SK-N-SH (cell line): ENCODE measurements at regions not wholly inside any gene's neighbourhood (a gene's known extent, or its start where the extent isn't known, plus 50 kb on each side); places are given as distances from the start of the nearest gene placed in this dataset.

ENCODE experiments used
- CTCF ChIA-PET: fragments of 300-600, 350-600 bp; formaldehyde crosslinking; extraction: SDS; loops from one replicate; lab custom pipeline; 2021; lab: Yijun Ruan, JAX
- POLR2A ChIA-PET: fragments of 350-600 bp; sonication (Branson Sonifier 250); formaldehyde crosslinking; extraction: SDS; loops from one replicate; lab custom pipeline; 2020; ENCODE audit warnings: antibody characterized with exemption, inconsistent platforms; lab: Yijun Ruan, JAX
- DNase-seq: peaks from one replicate; pipeline ENCODE4 v3.0.0; 2012
- H2AFZ ChIP-seq: fragments of 200-600 bp; sonication (generic); 2 replicates; pipeline ENCODE4 v1.8.1; 2016; ENCODE audit warnings: antibody characterized with exemption, mild to moderate bottlenecking, low read depth
- H3F3A ChIP-seq: fragments of 200-600 bp; sonication (generic); replicated peaks from 2 replicates; pipeline ENCODE3; 2016; ENCODE audit warnings: antibody characterized with exemption, mild to moderate bottlenecking; ENCODE audit not compliant: insufficient read depth
- H3K27ac ChIP-seq, 2 experiments: fragments of 200-500 bp in 1 of 2; fragments of 200-600 bp in 1 of 2; sonication (Bioruptor generic) in 1 of 2; sonication (generic), shearing (Covaris generic) in 1 of 2; 2 replicates each; pipeline versions ENCODE4 v1.5.1 to v1.6.1; 2014 to 2016; ENCODE audit warnings: low read depth in 2 of 2, inconsistent platforms in 1 of 2, low read length in 1 of 2, mild to moderate bottlenecking in 1 of 2, mixed read lengths in 1 of 2
- H3K27me3 ChIP-seq: fragments of 200-600 bp; sonication (generic), shearing (Covaris generic); 2 replicates; pipeline ENCODE4 v1.6.1; 2016; ENCODE audit warnings: mixed run types; ENCODE audit not compliant: insufficient read depth
- H3K36me3 ChIP-seq, 2 experiments: fragments of 200-500 bp in 1 of 2; fragments of 200-600 bp in 1 of 2; sonication (Bioruptor generic) in 1 of 2; sonication (generic) in 1 of 2; replicated peaks in 1 of 2; 2 replicates each; pipeline versions ENCODE3 to v1.5.1; 2014 to 2016; ENCODE audit warnings: low read length in 1 of 2, mild to moderate bottlenecking in 1 of 2; ENCODE audit not compliant: insufficient read depth in 2 of 2, control insufficient read depth in 1 of 2
- H3K4me1 ChIP-seq, 2 experiments: fragments of 200-500 bp in 1 of 2; fragments of 200-600 bp in 1 of 2; sonication (Bioruptor generic) in 1 of 2; sonication (generic), shearing (Covaris generic) in 1 of 2; 2 replicates each; pipeline versions ENCODE4 v1.5.1 to v1.6.1; 2014 to 2016; ENCODE audit warnings: low read depth in 1 of 2, low read length in 1 of 2, mixed run types in 1 of 2; ENCODE audit not compliant: insufficient read depth in 2 of 2, control insufficient read depth in 1 of 2
- H3K4me2 ChIP-seq: fragments of 200-600 bp; sonication (generic), shearing (Covaris generic); 2 replicates; pipeline ENCODE4 v1.6.1; 2017; ENCODE audit warnings: mixed run types
- H3K4me3 ChIP-seq, 2 experiments: fragments of 200-500 bp in 1 of 2; fragments of 200-600 bp in 1 of 2; sonication (Bioruptor generic) in 1 of 2; sonication (generic), shearing (Covaris generic) in 1 of 2; 2 replicates each; pipeline versions ENCODE4 v1.5.1 to v1.8.1; 2014 to 2016; ENCODE audit warnings: low read depth in 2 of 2, inconsistent platforms in 1 of 2, low read length in 1 of 2, mild to moderate bottlenecking in 1 of 2, mixed read lengths in 1 of 2, moderate library complexity in 1 of 2
- H3K79me2 ChIP-seq: fragments of 200-600 bp; sonication (generic); 2 replicates; pipeline ENCODE4 v1.8.1; 2017; ENCODE audit warnings: mild to moderate bottlenecking; ENCODE audit not compliant: insufficient read depth
- H3K9ac ChIP-seq: fragments of 200-600 bp; sonication (generic); 2 replicates; pipeline ENCODE4 v1.6.1; 2017; ENCODE audit warnings: mixed run types
- H3K9me2 ChIP-seq: fragments of 200-600 bp; sonication (generic); 2 replicates; pipeline ENCODE4 v1.6.1; 2017; ENCODE audit warnings: mixed run types
- H3K9me3 ChIP-seq: fragments of 200-600 bp; sonication (generic); 2 replicates; pipeline ENCODE4 v1.6.1; 2017; ENCODE audit warnings: mixed run types, mild to moderate bottlenecking, moderate library complexity
- H4K20me1 ChIP-seq: fragments of 200-600 bp; sonication (generic); 2 replicates; pipeline ENCODE4 v1.6.1; 2017; ENCODE audit warnings: mild to moderate bottlenecking, mixed run types; ENCODE audit not compliant: insufficient read depth
- CTCF ChIP-seq: fragments of 200-600 bp; sonication (generic); IDR thresholded peaks from 2 replicates; pipeline ENCODE4 v1.6.1; 2017; ENCODE audit warnings: antibody characterized with exemption, mild to moderate bottlenecking, moderate library complexity
- EZH2phosphoT487 ChIP-seq: fragments of 200-600 bp; sonication (generic); IDR thresholded peaks from 2 replicates; pipeline ENCODE4 v1.6.1; 2017; ENCODE audit warnings: low read depth, mixed run types, mild to moderate bottlenecking, antibody characterized with exemption, moderate library complexity, borderline replicate concordance
- FOXJ3 ChIP-seq: sonication (generic); formaldehyde crosslinking; IDR thresholded peaks from 2 replicates; pipeline ENCODE4 v1.5.1; 2020; ENCODE audit warnings: mild to moderate bottlenecking, missing genetic modification reagents
- GATA2 ChIP-seq: sonication (generic); formaldehyde crosslinking; IDR thresholded peaks from 2 replicates; pipeline ENCODE4 v1.5.0; 2020; ENCODE audit warnings: mild to moderate bottlenecking, missing genetic modification reagents
- MXI1 ChIP-seq: IDR thresholded peaks from 2 replicates; pipeline ENCODE4 v1.6.1; 2012; ENCODE audit warnings: mild to moderate bottlenecking, low read depth, low read length, improper control_type of control experiment
- NFIC ChIP-seq: IDR thresholded peaks from 2 replicates; pipeline ENCODE4 v1.4.0; 2012; ENCODE audit warnings: borderline replicate concordance
- SMC3 ChIP-seq: IDR thresholded peaks from 2 replicates; pipeline ENCODE4 v1.6.1; 2012; ENCODE audit warnings: low read depth, low read length, improper control_type of control experiment
- TCF12 ChIP-seq: IDR thresholded peaks from 2 replicates; pipeline ENCODE4 v1.4.0; 2012
- USF2 ChIP-seq: fragments of 150-350 bp; IDR thresholded peaks from 2 replicates; pipeline ENCODE4 v1.6.1; 2017; ENCODE audit warnings: antibody characterized with exemption, low read length, low read depth, borderline replicate concordance
- WGBS: methylation state at CpG from one replicate; pipeline ENCODE4 v1.1.6; 2017; ENCODE audit warnings: low lambda C conversion rate; 5-methylcytosine and 5-hydroxymethylcytosine counted together
- TF ChIP-seq, protein P1 (sequence below): IDR thresholded peaks from 2 replicates; pipeline ENCODE4 v1.6.1; 2012; ENCODE audit warnings: mild to moderate bottlenecking, low read depth, low read length, moderate library complexity
- TF ChIP-seq, protein P2 (sequence below): IDR thresholded peaks from 2 replicates; pipeline ENCODE4 v1.4.0; 2012; ENCODE audit warnings: low read depth, borderline replicate concordance

DNA sequence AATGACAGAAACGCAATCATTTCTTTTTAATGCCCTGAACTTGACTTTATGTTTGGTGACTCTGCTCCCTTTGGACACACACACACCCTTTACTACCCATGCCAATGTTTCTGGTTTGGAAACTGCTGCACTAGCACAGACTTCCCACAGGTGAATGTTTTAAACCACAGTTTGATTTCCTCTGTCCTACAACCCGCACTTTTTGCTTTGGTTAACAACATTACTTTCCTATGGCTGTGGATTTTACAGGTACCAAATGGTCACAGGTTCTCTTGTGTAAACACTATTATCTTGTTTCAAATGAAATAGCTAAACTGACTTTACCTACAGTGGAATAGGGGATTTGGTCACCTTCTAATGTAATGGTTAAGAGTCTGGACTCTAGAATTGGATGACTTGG, 51.5 kb upstream of the ZNF644 start:
- no peak overlapping the region for H3K9ac ChIP-seq
- no peaks in the 10 kb centered on the region for H4K20me1 ChIP-seq
- H3K4me2 ChIP-seq: no peak overlapping the region
- ChIA-PET POLR2A (no interaction called here), CTCF (interaction anchor here (2.8 kb wide), 1 partner anchor 92 kb away, joined by 13 read pairs; no protein-coding TSS in a partner anchor)
- no peaks in the 10 kb centered on the region for H3K27me3 ChIP-seq
- no peaks in the 10 kb centered on the region for H3K4me1 ChIP-seq
- no peak for DNase-seq
- WGBS: 31% methylated on average over 2 of the region's 2 CpGs
- H3K9me2 ChIP-seq: no peaks in the 10 kb centered on the region
- H3K4me3 ChIP-seq: no peak overlapping the region
- no peaks in the 10 kb centered on the region for H3F3A ChIP-seq
- TF ChIP-seq, protein P1, sequence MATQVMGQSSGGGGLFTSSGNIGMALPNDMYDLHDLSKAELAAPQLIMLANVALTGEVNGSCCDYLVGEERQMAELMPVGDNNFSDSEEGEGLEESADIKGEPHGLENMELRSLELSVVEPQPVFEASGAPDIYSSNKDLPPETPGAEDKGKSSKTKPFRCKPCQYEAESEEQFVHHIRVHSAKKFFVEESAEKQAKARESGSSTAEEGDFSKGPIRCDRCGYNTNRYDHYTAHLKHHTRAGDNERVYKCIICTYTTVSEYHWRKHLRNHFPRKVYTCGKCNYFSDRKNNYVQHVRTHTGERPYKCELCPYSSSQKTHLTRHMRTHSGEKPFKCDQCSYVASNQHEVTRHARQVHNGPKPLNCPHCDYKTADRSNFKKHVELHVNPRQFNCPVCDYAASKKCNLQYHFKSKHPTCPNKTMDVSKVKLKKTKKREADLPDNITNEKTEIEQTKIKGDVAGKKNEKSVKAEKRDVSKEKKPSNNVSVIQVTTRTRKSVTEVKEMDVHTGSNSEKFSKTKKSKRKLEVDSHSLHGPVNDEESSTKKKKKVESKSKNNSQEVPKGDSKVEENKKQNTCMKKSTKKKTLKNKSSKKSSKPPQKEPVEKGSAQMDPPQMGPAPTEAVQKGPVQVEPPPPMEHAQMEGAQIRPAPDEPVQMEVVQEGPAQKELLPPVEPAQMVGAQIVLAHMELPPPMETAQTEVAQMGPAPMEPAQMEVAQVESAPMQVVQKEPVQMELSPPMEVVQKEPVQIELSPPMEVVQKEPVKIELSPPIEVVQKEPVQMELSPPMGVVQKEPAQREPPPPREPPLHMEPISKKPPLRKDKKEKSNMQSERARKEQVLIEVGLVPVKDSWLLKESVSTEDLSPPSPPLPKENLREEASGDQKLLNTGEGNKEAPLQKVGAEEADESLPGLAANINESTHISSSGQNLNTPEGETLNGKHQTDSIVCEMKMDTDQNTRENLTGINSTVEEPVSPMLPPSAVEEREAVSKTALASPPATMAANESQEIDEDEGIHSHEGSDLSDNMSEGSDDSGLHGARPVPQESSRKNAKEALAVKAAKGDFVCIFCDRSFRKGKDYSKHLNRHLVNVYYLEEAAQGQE: no peak
- TF ChIP-seq CTCF (no peak), SMC3 (no peak), GATA2 (no peak), EZH2phosphoT487 (no peak), MXI1 (no peak), NFIC (no peak), FOXJ3 (no peak), USF2 (no peak), TCF12 (no peak)
- TF ChIP-seq, protein P2, sequence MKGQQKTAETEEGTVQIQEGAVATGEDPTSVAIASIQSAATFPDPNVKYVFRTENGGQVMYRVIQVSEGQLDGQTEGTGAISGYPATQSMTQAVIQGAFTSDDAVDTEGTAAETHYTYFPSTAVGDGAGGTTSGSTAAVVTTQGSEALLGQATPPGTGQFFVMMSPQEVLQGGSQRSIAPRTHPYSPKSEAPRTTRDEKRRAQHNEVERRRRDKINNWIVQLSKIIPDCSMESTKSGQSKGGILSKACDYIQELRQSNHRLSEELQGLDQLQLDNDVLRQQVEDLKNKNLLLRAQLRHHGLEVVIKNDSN: no peak
- H3K36me3 ChIP-seq: no peaks in the 10 kb centered on the region
- H3K79me2 ChIP-seq: no peaks in the 10 kb centered on the region
- no peak overlapping the region for H2AFZ ChIP-seq
- H3K9me3 ChIP-seq: no peaks in the 10 kb centered on the region
- no peak overlapping the region for H3K27ac ChIP-seq
